ENCODE measurements at regions not wholly inside any gene's neighbourhood (a gene's known extent, or its start where the extent isn't known, plus 50 kb on each side); places are given as distances from the start of the nearest gene placed in this dataset.

- peak; percentile 47 for DNase-seq
Measured at GRCh38 chr12:79534029-79534867, 156.5 kb downstream of the PAWR start.

- DNase-seq, result no peak
Measured at GRCh38 chr12:79532907-79533288, 157.9 kb downstream of the PAWR start.

- peak; percentile 25 for DNase-seq
Measured at GRCh38 chr12:79531518-79531917, 159.2 kb downstream of the PAWR start.

GRCh38 chr12:79527473-79527872 is 163.3 kb downstream of the PAWR start:
- no peak for DNase-seq

- DNase-seq, result no peak
Measured at GRCh38 chr12:79525357-79525756, 165.4 kb downstream of the PAWR start.

- no peak for DNase-seq
Measured at GRCh38 chr12:79524507-79525148, 166.1 kb downstream of the PAWR start.

- no peak for DNase-seq
Measured at GRCh38 chr12:79522989-79523386, 167.8 kb downstream of the PAWR start.

GRCh38 chr12:79522257-79522988 is 168.3 kb downstream of the PAWR start:
- no peak for DNase-seq

- no peak for DNase-seq
Measured at GRCh38 chr12:79521576-79521975, 169.2 kb downstream of the PAWR start.

- DNase-seq, result no peak
Measured at GRCh38 chr12:79517363-79517762, 173.4 kb downstream of the PAWR start.

- peak; percentile 16 for DNase-seq
Measured at GRCh38 chr12:79515530-79515935, 175.2 kb downstream of the PAWR start.

GRCh38 chr12:79514730-79515529 is 175.8 kb downstream of the PAWR start:
- DNase-seq, result peak; percentile 25

GRCh38 chr12:79512068-79512467 is 178.7 kb downstream of the PAWR start:
- peak; percentile 19 for DNase-seq

GRCh38 chr12:79508622-79509021 is 182.1 kb downstream of the PAWR start:
- no peak for DNase-seq

Measured in fibroblast of skin of right biceps (primary cell).